AG09309 (cell line): ENCODE measurements at regions not wholly inside any gene's neighbourhood (a gene's known extent, or its start where the extent isn't known, plus 50 kb on each side); places are given as distances from the start of the nearest gene placed in this dataset.

Experiments
- DNase-seq: peaks from one replicate; pipeline ENCODE4 v3.0.0-alpha.2; 2010; ENCODE audit warnings: low read depth
- H3K4me3 ChIP-seq: 2 replicates; pipeline ENCODE4 v1.5.1; 2011; ENCODE audit warnings: mild to moderate bottlenecking, low read depth, low read length, moderate library complexity; ENCODE audit not compliant: control insufficient read depth
- TF ChIP-seq, protein P1 (sequence below): IDR thresholded peaks from 2 replicates; pipeline ENCODE4 v1.5.1; 2011; ENCODE audit warnings: mild to moderate bottlenecking, low read depth, low read length, inconsistent platforms; ENCODE audit not compliant: insufficient read depth, control insufficient read depth; ENCODE audit errors: missing control alignments

DNA sequence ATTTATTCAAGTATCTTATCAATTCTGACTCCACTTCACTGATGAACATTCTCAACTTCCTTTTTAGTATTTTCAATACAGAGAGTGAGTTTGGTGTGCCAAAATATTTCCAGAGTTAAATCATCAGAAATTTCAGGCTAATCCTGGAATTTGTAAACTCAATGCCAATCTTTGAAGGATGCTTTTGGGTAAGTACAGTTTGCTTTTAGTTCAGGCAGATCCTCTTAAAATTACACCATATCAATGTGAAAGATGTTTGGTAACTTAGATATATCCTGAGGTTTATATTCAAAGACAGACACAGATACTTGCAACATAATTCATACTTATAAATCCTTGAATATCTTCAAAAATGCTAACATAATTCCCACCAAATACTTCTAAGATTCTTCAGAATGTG, 76.0 kb upstream of the FAM47B start:
- TF ChIP-seq, protein P1, sequence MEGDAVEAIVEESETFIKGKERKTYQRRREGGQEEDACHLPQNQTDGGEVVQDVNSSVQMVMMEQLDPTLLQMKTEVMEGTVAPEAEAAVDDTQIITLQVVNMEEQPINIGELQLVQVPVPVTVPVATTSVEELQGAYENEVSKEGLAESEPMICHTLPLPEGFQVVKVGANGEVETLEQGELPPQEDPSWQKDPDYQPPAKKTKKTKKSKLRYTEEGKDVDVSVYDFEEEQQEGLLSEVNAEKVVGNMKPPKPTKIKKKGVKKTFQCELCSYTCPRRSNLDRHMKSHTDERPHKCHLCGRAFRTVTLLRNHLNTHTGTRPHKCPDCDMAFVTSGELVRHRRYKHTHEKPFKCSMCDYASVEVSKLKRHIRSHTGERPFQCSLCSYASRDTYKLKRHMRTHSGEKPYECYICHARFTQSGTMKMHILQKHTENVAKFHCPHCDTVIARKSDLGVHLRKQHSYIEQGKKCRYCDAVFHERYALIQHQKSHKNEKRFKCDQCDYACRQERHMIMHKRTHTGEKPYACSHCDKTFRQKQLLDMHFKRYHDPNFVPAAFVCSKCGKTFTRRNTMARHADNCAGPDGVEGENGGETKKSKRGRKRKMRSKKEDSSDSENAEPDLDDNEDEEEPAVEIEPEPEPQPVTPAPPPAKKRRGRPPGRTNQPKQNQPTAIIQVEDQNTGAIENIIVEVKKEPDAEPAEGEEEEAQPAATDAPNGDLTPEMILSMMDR, result no peak
- DNase-seq, result peak; percentile 28
- H3K4me3 ChIP-seq, result no peak overlapping the region

DNA sequence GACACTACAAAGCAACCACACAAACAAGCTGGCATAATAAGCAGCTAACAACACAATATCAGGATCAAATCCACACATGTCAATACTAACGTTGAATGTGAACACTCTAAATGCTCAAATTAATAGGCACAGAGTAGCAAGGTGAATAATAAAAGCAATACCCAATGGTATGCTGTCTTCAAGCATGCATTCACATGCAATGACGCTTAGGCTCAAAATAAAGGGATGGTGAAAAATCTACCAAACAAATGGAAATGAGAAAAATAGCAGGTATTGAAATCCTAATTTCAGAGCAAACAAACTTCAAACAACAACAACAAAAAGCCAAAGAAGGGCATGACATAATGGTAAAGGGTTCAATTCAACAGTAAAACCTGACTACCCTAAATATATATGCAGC, 74.0 kb upstream of the FAM47B start:
- H3K4me3 ChIP-seq, result no peak overlapping the region
- TF ChIP-seq, protein P1, result no peak
- no peak for DNase-seq

DNA sequence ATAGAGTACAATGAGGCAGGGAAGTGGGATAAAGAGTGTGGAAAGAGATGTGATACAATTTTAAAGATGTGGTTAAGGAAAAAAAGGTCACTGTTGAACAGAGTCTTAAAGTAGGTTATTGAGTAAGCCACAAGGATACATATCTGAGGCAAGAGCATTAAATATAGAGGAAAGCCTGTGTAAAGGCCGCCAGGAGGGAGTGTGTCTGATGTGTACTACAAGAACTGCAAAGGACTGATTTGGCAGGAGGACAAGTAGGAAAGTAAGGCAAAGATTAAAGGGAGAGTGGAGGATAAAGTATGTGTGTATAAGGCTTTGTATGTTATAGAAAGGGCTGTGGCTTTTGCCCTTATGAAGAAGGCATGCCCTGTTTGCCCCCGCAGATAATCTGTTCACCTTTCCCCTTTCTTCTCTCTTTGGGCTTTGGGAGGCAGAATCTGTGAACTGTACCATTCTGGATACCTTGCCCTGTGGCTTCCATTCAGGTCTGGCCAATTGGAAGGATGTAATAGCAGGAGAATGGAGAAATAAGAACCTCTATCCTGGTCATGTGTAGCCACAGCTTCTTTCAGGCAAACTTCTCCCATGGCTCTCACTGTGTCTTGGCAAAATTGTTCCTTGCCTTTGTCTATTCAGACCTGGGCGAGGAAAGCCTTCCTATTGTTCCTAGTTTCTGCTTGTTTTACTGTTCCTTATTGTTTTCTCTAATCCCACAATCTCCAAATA, 68.9 kb upstream of the FAM47B start:
- H3K4me3 ChIP-seq, result no peak overlapping the region
- DNase-seq, result no peak
- TF ChIP-seq, protein P1, result no peak

DNA sequence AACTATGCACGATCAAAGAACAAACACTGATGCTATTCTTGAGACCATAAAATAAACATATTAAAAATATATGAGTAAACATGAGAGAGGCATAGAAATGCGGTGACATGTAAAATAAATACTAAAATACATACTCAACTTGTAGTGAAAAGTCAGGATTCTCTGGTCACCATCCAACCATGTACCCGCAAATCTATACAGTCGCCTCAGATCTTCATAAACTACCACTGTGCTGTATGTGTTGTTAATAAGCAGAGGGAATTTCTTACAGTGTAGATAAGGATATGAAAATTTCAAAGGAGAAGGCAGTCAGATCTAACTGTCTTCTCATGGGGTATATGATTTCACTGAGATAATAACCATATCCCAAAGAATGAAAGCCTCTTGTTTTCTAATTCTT, 67.8 kb upstream of the FAM47B start:
- TF ChIP-seq, protein P1, result no peak
- no peak overlapping the region for H3K4me3 ChIP-seq
- no peak for DNase-seq

DNA sequence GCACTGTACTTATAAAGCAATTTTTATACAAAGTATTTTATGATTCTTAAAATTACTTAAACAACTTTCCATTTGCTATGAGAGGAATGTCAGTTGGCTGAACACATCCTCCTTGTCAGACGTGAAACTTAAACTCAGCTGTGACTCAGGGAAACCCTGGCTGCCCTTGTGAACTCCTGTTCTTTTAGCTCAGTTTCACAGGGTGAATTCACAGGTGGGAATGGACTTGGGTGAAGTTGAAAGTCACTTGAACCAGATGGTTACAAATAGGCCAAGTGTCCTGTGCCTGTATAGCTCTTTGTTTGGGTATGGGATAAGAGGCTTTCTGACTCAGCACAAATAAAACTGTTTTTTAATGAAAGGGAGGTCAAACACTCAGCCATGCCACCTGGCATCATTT, 67.4 kb upstream of the FAM47B start:
- DNase-seq, result peak; percentile 14
- TF ChIP-seq, protein P1, result no peak
- no peak overlapping the region for H3K4me3 ChIP-seq

DNA sequence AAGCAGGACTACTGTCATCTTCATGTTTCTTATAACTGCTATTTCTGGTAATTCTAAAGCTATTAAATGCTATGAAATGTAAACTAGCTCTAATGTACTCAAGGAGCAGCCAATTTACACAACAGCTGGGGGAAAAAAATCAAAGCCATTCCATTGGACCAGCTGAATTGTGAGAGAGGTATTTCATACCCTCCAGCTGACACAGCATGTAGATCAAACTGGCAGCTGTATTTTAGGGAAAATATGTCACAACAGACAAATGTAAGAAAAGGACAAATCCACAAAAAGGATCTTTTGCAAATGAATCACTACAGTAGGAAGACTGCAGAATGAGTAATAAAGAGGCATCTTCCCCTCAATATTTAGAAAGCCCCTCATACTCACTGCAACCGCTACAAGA, 65.2 kb upstream of the FAM47B start:
- DNase-seq, result no peak
- H3K4me3 ChIP-seq, result no peak overlapping the region
- TF ChIP-seq, protein P1, result no peak
